Karpas-422 (cell line): ENCODE measurements at regions not wholly inside any gene's neighbourhood (a gene's known extent, or its start where the extent isn't known, plus 50 kb on each side); places are given as distances from the start of the nearest gene placed in this dataset.
A peak's percentile ranks its signal among the peaks of the same experiment; 100 is the strongest.

ENCODE experiments used
- DNase-seq: peaks from one replicate; pipeline ENCODE4 v3.0.0-alpha.2; 2015
- H2AFZ ChIP-seq: fragments of 200-600 bp; sonication (generic); 2 replicates; pipeline ENCODE4 v1.6.1; 2014; ENCODE audit warnings: antibody characterized with exemption, low read length, mixed read lengths
- H3K27ac ChIP-seq: fragments of 200-600 bp; sonication (generic); 2 replicates; pipeline ENCODE4 v1.5.1; 2014; ENCODE audit warnings: mild to moderate bottlenecking, low read length, moderate library complexity
- H3K27me3 ChIP-seq: fragments of 200-600 bp; sonication (generic); 2 replicates; pipeline ENCODE4 v1.6.1; 2014; ENCODE audit warnings: low read length, mixed read lengths
- H3K36me3 ChIP-seq: fragments of 200-600 bp; sonication (generic); 2 replicates; pipeline ENCODE4 v1.6.1; 2014; ENCODE audit warnings: low read length, mixed read lengths; ENCODE audit not compliant: insufficient read depth
- H3K4me1 ChIP-seq: fragments of 200-600 bp; sonication (generic); 2 replicates; pipeline ENCODE4 v1.6.1; 2014; ENCODE audit warnings: mild to moderate bottlenecking, low read length, mixed read lengths
- H3K4me2 ChIP-seq: fragments of 200-600 bp; sonication (generic); 2 replicates; pipeline ENCODE4 v1.6.1; 2014; ENCODE audit warnings: low read length, low read depth, mild to moderate bottlenecking; ENCODE audit not compliant: poor library complexity, severe bottlenecking
- H3K4me3 ChIP-seq: fragments of 200-600 bp; sonication (generic); 2 replicates; pipeline ENCODE4 v1.5.1; 2014; ENCODE audit warnings: mild to moderate bottlenecking, antibody characterized with exemption, low read length, mixed read lengths
- H3K79me2 ChIP-seq: fragments of 200-600 bp; sonication (generic); 2 replicates; pipeline ENCODE4 v1.6.1; 2014; ENCODE audit warnings: mild to moderate bottlenecking, low read length, mixed read lengths
- H3K9ac ChIP-seq: fragments of 200-600 bp; sonication (generic); 2 replicates; pipeline ENCODE4 v1.6.0; 2014; ENCODE audit warnings: low read length
- H3K9me2 ChIP-seq: fragments of 200-600 bp; sonication (generic), shearing (Covaris generic); replicated peaks from 2 replicates; pipeline ENCODE4 v1.6.0; 2014; ENCODE audit warnings: mild to moderate bottlenecking, low read length, moderate library complexity; ENCODE audit not compliant: insufficient read depth
- H3K9me3 ChIP-seq: fragments of 300-700, 200-600 bp; sonication (generic); 2 replicates; pipeline ENCODE4 v1.6.1; 2014; ENCODE audit warnings: low read length, mixed read lengths
- H4K20me1 ChIP-seq: fragments of 200-600 bp; sonication (generic); 2 replicates; pipeline ENCODE4 v1.6.1; 2014; ENCODE audit warnings: mild to moderate bottlenecking, antibody characterized with exemption, low read length, low read depth; ENCODE audit not compliant: insufficient read depth

DNA sequence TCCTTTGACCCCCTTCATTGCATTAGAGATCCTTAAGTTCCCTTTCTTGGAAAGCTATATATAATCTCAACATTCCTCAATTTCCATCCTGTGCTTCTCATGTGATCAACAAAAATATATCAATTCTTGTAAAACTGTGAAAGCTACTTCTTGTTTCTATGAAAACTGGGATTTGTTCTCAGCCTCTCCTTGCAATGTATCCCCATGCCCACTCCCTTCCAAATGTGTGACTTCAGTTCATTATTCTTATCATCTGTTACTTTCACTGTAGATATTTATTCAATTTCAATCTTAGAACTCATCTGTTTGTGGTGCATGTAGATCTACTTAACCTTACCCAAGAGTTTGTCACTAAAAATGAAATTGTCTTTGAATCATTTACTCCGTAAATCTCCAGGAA lies 260.6 kb downstream of the HIVEP2 start:
- H3K79me2 ChIP-seq, result no peaks in the 10 kb centered on the region
- no peak overlapping the region for H3K27ac ChIP-seq
- H4K20me1 ChIP-seq, result no peaks in the 10 kb centered on the region
- no peaks in the 10 kb centered on the region for H3K4me1 ChIP-seq
- H3K9me3 ChIP-seq, result no peaks in the 10 kb centered on the region
- H3K9ac ChIP-seq, result no peak overlapping the region
- no peaks in the 10 kb centered on the region for H3K9me2 ChIP-seq
- H3K36me3 ChIP-seq, result no peaks in the 10 kb centered on the region
- H3K4me2 ChIP-seq, result no peak overlapping the region
- H3K4me3 ChIP-seq, result no peak overlapping the region
- DNase-seq, result no peak
- H2AFZ ChIP-seq, result no peak overlapping the region
- no peaks in the 10 kb centered on the region for H3K27me3 ChIP-seq

DNA sequence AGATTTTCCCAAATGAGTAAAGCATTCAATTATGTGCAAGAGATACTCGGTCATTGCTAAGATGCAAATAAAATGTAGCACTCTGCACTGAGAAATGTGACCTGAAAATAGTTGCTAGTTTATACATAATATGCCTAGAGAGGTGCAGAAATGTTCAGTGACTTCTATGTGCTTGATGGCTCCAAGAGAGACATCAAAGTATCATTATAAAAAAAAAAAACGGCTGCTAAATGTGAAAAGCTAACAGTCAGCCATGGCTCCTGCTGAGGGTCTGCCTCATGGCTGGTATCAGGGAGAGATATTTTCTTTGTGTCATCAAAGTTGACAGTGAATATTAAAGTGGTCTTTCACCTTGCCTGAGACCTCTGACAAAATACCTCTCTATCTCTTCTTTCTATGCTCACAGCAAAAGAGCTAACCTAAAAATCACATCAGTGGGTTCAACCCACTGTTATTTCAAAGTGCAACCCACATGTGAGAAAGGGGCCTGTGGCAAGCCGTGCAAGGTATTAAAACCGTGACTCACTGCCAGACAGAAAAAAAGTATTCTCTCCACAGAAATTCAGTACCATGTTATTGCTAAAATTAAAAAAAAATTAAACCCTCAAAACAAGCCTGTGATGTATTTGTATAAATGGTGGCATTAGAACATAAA lies 259.0 kb downstream of the HIVEP2 start:
- Histone ChIP-seq H3K27me3 (no peaks in the 10 kb centered on the region), H2AFZ (no peak overlapping the region), H3K36me3 (no peaks in the 10 kb centered on the region), H4K20me1 (no peaks in the 10 kb centered on the region), H3K4me2 (no peak overlapping the region), H3K4me1 (no peaks in the 10 kb centered on the region), H3K4me3 (no peak overlapping the region), H3K9me3 (no peaks in the 10 kb centered on the region), H3K27ac (no peak overlapping the region), H3K9me2 (no peaks in the 10 kb centered on the region), H3K9ac (no peak overlapping the region), H3K79me2 (no peaks in the 10 kb centered on the region)
- DNase-seq, result no peak

DNA sequence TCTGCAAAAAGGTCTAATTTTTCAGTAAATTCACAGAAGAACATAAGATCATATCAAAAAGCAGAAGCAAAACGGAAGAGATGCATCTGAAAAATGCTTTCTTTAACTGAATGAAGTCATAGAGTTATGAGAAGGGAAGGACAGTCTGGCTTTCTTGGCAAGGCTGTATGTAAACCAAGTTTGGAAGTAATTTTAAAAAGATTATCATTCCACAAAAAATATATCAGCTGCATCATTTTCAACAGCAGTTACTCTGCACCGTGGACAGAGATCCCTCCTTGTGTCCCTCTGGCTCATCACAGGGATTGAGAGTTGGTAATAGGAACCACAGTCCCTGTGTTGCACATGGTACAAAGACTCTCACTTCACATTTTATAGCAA lies 258.5 kb downstream of the HIVEP2 start:
- DNase-seq, result no peak
- Histone ChIP-seq H3K79me2 (no peaks in the 10 kb centered on the region), H3K9me2 (no peaks in the 10 kb centered on the region), H3K27ac (no peak overlapping the region), H3K27me3 (no peaks in the 10 kb centered on the region), H3K4me3 (no peak overlapping the region), H3K9me3 (no peaks in the 10 kb centered on the region), H3K36me3 (no peaks in the 10 kb centered on the region), H2AFZ (no peak overlapping the region), H3K4me2 (no peak overlapping the region), H3K4me1 (no peaks in the 10 kb centered on the region), H4K20me1 (no peaks in the 10 kb centered on the region), H3K9ac (no peak overlapping the region)

DNA sequence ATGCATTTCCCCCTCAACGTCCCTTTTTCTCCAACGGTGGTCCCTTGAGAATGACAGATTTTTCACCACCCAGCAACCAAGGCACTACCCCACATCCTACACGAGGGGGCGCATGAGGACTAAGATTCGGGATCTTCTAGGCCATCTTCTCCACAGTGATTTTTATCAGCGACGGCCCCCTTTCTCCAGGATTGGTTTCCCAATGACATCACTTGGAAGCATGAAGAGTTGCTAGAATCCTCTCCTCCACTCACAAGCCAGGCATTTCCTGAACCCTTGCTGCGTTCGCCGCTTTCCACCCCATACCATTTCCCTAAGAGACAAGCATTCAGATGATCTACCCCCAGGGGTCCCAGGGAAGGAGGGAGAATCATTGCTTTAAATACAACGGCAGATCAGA lies 252.0 kb downstream of the HIVEP2 start:
- Histone ChIP-seq H3K27ac (no peak overlapping the region), H4K20me1 (no peaks in the 10 kb centered on the region), H3K4me3 (no peak overlapping the region), H3K4me2 (no peak overlapping the region), H2AFZ (no peak overlapping the region), H3K36me3 (no peaks in the 10 kb centered on the region), H3K9ac (no peak overlapping the region), H3K9me3 (no peaks in the 10 kb centered on the region), H3K79me2 (no peaks in the 10 kb centered on the region), H3K9me2 (no peaks in the 10 kb centered on the region), H3K4me1 (no peaks in the 10 kb centered on the region), H3K27me3 (no peaks in the 10 kb centered on the region)
- DNase-seq, result peak; percentile 83

DNA sequence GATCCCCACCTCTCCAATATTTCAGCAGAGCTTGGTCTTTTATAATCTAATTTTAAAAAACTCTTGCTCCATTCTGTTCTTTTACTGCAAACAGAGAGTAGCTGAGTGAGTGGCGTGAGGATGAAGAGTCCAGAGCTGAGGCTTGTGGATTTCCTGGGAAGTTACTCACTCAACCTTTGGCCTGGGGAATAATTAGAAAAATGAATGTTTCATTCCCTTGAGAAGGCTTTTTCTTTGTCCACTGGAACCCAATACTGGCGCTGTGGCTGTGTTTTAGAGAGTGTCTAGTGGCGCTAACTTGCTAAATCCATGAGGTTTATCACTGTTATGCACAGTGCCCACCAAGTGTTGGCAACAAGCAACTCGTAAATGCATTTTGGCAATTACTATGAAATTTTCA lies 251.5 kb downstream of the HIVEP2 start:
- H3K9me3 ChIP-seq, result no peaks in the 10 kb centered on the region
- H3K79me2 ChIP-seq, result no peaks in the 10 kb centered on the region
- no peak overlapping the region for H3K4me3 ChIP-seq
- DNase-seq, result no peak
- H3K9me2 ChIP-seq, result no peaks in the 10 kb centered on the region
- H2AFZ ChIP-seq, result no peak overlapping the region
- H3K4me1 ChIP-seq, result no peaks in the 10 kb centered on the region
- H3K27me3 ChIP-seq, result no peaks in the 10 kb centered on the region
- no peaks in the 10 kb centered on the region for H3K36me3 ChIP-seq
- no peak overlapping the region for H3K4me2 ChIP-seq
- H4K20me1 ChIP-seq, result no peaks in the 10 kb centered on the region
- no peak overlapping the region for H3K9ac ChIP-seq
- H3K27ac ChIP-seq, result no peak overlapping the region

DNA sequence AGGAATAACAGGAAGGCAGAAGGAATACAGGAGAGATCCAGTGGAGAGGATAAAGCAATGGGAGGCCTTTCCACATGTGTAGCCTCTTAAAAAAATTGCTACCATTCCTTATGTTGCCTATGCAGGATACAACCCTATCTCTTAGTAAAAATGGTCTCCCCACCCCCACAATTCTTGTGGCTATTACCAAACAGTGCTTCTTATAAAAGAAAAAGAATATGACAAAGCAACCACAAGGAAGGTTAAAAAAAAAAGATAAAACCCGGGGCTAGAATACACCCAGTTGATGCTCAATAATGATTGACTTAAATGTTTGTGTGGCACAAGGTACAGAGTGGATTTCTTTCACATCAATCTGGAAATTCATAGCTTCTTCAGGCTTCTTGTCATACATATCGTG lies 250.9 kb downstream of the HIVEP2 start:
- no peak overlapping the region for H3K4me2 ChIP-seq
- no peaks in the 10 kb centered on the region for H3K27me3 ChIP-seq
- no peaks in the 10 kb centered on the region for H4K20me1 ChIP-seq
- no peaks in the 10 kb centered on the region for H3K79me2 ChIP-seq
- H3K36me3 ChIP-seq, result no peaks in the 10 kb centered on the region
- DNase-seq, result no peak
- no peak overlapping the region for H2AFZ ChIP-seq
- H3K27ac ChIP-seq, result no peak overlapping the region
- no peaks in the 10 kb centered on the region for H3K9me3 ChIP-seq
- H3K4me3 ChIP-seq, result no peak overlapping the region
- no peaks in the 10 kb centered on the region for H3K9me2 ChIP-seq
- H3K4me1 ChIP-seq, result no peaks in the 10 kb centered on the region
- no peak overlapping the region for H3K9ac ChIP-seq

DNA sequence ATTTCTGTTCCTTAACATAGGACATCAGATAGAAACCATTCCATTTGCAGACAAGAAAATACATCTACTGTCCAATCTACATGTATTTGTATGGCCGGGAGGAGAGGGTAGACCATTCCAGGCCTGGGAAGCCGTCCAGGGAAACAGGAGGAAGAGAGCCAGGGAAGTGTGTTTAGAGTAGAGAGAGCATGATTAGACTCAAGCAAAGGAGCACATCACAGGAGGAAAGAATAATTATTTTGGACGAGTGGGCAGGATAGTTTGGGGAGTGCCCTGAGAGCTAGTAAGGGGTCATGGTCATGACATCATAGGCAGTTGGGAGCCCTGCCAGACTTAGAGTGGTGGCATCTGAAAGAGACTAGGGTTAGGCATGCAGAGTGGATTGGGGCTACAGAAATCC lies 250.0 kb downstream of the HIVEP2 start:
- H3K79me2 ChIP-seq, result no peaks in the 10 kb centered on the region
- no peaks in the 10 kb centered on the region for H4K20me1 ChIP-seq
- DNase-seq, result no peak
- H3K4me2 ChIP-seq, result no peak overlapping the region
- no peak overlapping the region for H3K27ac ChIP-seq
- no peak overlapping the region for H3K9ac ChIP-seq
- H3K4me3 ChIP-seq, result no peak overlapping the region
- H3K9me3 ChIP-seq, result no peaks in the 10 kb centered on the region
- H3K9me2 ChIP-seq, result no peaks in the 10 kb centered on the region
- no peaks in the 10 kb centered on the region for H3K36me3 ChIP-seq
- no peaks in the 10 kb centered on the region for H3K27me3 ChIP-seq
- H3K4me1 ChIP-seq, result no peaks in the 10 kb centered on the region
- no peak overlapping the region for H2AFZ ChIP-seq

DNA sequence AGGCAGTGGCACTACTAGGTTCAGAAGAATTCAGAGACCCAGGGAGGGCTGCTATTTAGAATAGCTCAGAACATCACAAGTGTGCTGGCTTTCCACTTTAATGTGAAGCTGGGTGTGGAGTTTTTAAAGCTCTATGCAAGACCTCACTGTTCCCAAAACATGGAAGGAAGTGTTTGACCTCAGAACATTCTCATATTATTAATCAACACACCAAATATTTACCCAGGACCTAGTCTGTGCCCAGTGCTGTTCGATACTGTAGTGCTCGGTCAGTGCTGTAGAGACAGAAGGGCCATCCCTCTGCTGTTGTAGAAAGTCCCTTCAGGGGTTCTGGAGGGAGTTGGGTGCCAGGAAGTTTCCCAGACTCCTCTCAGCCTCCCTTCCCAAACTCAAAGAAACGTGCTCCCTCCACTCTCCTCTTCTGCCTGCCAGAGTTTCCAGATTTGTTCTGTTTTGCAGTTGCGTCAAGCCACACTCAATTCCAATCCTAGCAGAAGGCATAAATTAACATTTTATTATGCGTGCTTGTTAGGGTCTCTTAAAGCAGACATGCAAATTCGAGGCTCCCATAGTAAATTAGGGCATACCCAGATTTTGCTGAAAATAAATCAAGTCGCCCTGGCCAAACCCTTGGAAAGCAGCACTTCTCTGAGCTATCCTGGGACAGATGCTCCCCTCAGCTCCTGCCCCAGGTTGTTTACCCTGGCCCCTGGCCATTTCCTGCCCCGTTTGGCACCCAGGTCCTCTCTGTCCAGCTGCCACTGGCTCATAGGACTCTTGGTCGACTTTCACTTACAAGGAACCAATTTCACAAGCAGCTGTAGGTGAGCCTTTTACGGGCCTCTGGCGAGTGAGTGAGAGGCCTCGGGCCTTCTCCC lies 248.6 kb downstream of the HIVEP2 start:
- Histone ChIP-seq H3K4me2 (no peak overlapping the region), H3K4me3 (no peak overlapping the region), H3K9me3 (no peaks in the 10 kb centered on the region), H3K4me1 (no peaks in the 10 kb centered on the region), H3K27ac (no peak overlapping the region), H3K9ac (no peak overlapping the region), H3K9me2 (no peaks in the 10 kb centered on the region), H2AFZ (no peak overlapping the region), H4K20me1 (no peaks in the 10 kb centered on the region), H3K79me2 (no peaks in the 10 kb centered on the region), H3K36me3 (no peaks in the 10 kb centered on the region), H3K27me3 (no peaks in the 10 kb centered on the region)
- no peak for DNase-seq
